ENCODE measurements at regions not wholly inside any gene's neighbourhood (a gene's known extent, or its start where the extent isn't known, plus 50 kb on each side); places are given as distances from the start of the nearest gene placed in this dataset.

DNA sequence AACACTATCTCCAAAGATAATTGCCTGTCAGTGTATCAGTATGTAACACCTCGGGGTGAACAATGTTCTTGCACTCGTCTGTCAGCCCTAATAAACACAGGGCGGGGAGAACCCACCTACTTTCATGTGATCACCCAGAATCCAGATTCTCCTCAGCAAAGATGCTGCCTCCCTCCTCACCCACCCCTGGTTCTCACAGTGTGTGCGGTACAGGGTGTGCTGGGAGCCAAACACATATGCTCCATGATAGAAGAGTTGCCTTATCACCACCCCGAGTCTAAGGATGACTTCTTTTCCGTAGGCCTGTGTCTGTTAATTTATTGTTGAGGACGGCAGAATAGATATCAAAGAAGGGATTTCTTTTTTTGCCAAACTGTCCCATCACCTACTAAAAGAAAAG lies 206.1 kb downstream of the TLE3 start:
- 32% methylated on average over 6 of the region's 7 CpGs for WGBS (ENCODE audit: missing lambda C conversion rate)
- no peak overlapping the region for H3K4me3 ChIP-seq
- H3K27ac ChIP-seq: no peak overlapping the region
- ATAC-seq (no peak), DNase-seq (ENCODE audit: low read depth in 1 of 2, low spot score in 1 of 2) (no peak), FAIRE-seq (no peak)
- H3K4me1 ChIP-seq: no peaks in the 10 kb centered on the region
- no peak overlapping the region for H3K4me2 ChIP-seq
- ChIA-PET POLR2A (no interaction called here), CTCF (interaction anchor here (1.2 kb wide), 1 partner anchor 414 kb away, joined by 5 read pairs; no protein-coding TSS in a partner anchor)
- TF ChIP-seq KDM5A (IDR thresholded peaks at IDR 0.05) (no peak), SMC3 (IDR thresholded peaks at IDR 0.05) (no peak), PHF8 (IDR thresholded peaks at IDR 0.05; ENCODE audit: borderline replicate concordance, low read depth) (no peak), EHMT2 (IDR thresholded peaks at IDR 0.05; ENCODE audit: low read depth) (no peak), JUNB (IDR thresholded peaks at IDR 0.05) (no peak), CBX2 (IDR thresholded peaks at IDR 0.05; ENCODE audit: borderline replicate concordance, low read depth) (no peak), POLR2A (IDR thresholded peaks at IDR 0.05; ENCODE audit: low read length) (no peak), EHF (CRISPR knock-in tag; IDR thresholded peaks at IDR 0.05) (no peak), TFCP2L1 (CRISPR knock-in tag; IDR thresholded peaks at IDR 0.05) (no peak)
- TF ChIP-seq, protein P1, sequence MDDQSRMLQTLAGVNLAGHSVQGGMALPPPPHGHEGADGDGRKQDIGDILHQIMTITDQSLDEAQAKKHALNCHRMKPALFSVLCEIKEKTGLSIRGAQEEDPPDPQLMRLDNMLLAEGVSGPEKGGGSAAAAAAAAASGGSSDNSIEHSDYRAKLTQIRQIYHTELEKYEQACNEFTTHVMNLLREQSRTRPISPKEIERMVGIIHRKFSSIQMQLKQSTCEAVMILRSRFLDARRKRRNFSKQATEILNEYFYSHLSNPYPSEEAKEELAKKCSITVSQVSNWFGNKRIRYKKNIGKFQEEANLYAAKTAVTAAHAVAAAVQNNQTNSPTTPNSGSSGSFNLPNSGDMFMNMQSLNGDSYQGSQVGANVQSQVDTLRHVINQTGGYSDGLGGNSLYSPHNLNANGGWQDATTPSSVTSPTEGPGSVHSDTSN (IDR thresholded peaks at IDR 0.05): no peak
- peaks cover 7% of the 10 kb centered on the region; the same call in 2 of the 3 replicates for H3K9me3 ChIP-seq

DNA sequence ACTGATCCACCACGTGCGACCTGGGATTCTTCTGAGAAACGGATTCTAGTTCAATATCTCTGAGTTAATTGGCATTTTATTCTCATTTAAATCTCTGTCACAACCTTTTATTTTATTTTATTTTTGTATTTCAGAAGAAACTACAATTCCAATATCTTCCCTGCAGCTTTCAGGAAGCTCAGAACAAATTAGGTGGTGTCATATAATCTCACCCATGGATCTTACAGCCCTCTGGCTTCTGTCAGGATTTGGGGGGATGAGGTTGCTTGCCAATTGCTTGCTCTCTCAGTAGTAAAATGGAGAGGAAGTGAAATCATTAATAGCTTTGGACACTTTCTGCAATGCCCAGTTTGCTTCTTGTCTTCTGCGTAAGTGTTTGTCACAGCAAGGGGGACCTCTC lies 205.4 kb downstream of the TLE3 start:
- Histone ChIP-seq H3K4me3 (no peak overlapping the region), H3K27ac (no peak overlapping the region), H3K9me3 (peaks cover 7% of the 10 kb centered on the region; the same call in 2 of the 3 replicates), H3K4me2 (no peak overlapping the region), H3K4me1 (no peaks in the 10 kb centered on the region)
- CTCF ChIA-PET: no interaction called here
- TF ChIP-seq CHD2 (IDR thresholded peaks at IDR 0.05; ENCODE audit: low read length, partially characterized antibody) (no peak), ZC3H11A (IDR thresholded peaks at IDR 0.05) (no peak), HDAC2 (IDR thresholded peaks at IDR 0.05) (no peak), NFE2L2 (conservative IDR thresholded peaks at IDR 0.05; ENCODE audit: low read length) (no peak), REST (IDR thresholded peaks at IDR 0.05) (no peak), EHMT2 (IDR thresholded peaks at IDR 0.05; ENCODE audit: low read depth) (no peak), TFCP2L1 (CRISPR knock-in tag; IDR thresholded peaks at IDR 0.05) (no peak), ZSCAN20 (CRISPR knock-in tag; IDR thresholded peaks at IDR 0.05) (no peak), MAFK (IDR thresholded peaks at IDR 0.05; ENCODE audit: partially characterized antibody) (no peak), ZNF302 (CRISPR knock-in tag; IDR thresholded peaks at IDR 0.05) (no peak), SMC3 (IDR thresholded peaks at IDR 0.05) (no peak), MAZ (IDR thresholded peaks at IDR 0.05; ENCODE audit: borderline replicate concordance, low read depth, low read length) (no peak)
- TF ChIP-seq, protein P2, sequence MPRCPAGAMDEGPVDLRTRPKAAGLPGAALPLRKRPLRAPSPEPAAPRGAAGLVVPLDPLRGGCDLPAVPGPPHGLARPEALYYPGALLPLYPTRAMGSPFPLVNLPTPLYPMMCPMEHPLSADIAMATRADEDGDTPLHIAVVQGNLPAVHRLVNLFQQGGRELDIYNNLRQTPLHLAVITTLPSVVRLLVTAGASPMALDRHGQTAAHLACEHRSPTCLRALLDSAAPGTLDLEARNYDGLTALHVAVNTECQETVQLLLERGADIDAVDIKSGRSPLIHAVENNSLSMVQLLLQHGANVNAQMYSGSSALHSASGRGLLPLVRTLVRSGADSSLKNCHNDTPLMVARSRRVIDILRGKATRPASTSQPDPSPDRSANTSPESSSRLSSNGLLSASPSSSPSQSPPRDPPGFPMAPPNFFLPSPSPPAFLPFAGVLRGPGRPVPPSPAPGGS (IDR thresholded peaks at IDR 0.05): no peak
- TF ChIP-seq, protein P3, sequence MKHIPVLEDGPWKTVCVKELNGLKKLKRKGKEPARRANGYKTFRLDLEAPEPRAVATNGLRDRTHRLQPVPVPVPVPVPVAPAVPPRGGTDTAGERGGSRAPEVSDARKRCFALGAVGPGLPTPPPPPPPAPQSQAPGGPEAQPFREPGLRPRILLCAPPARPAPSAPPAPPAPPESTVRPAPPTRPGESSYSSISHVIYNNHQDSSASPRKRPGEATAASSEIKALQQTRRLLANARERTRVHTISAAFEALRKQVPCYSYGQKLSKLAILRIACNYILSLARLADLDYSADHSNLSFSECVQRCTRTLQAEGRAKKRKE (CRISPR knock-in tag; IDR thresholded peaks at IDR 0.05; ENCODE audit: low read depth): no peak
- POLR2A ChIA-PET: no interaction called here
- ATAC-seq: no peak
- WGBS (ENCODE audit: missing lambda C conversion rate): 38% methylated on average over 4 of the region's 4 CpGs
- FAIRE-seq: no peak
- no peak for DNase-seq (ENCODE audit: low read depth in 1 of 2, low spot score in 1 of 2)
